Hepatocyte (in vitro differentiated cells): ENCODE measurements at regions not wholly inside any gene's neighbourhood (a gene's known extent, or its start where the extent isn't known, plus 50 kb on each side); places are given as distances from the start of the nearest gene placed in this dataset.

Experiments used
- EZH2 ChIP-seq: fragments of 200-600 bp; sonication (generic); IDR thresholded peaks from 2 replicates; pipeline ENCODE4 v1.6.1; 2016; ENCODE audit warnings: antibody characterized with exemption, mild to moderate bottlenecking, borderline replicate concordance
- EZH2phosphoT487 ChIP-seq: fragments of 200-600 bp; sonication (generic); IDR thresholded peaks from one replicate; pipeline ENCODE4 v1.6.1; 2018; ENCODE audit warnings: antibody characterized with exemption, mild to moderate bottlenecking, low read depth, moderate library complexity; ENCODE audit not compliant: unreplicated experiment, severe bottlenecking
- TF ChIP-seq, protein P1 (sequence below): fragments of 200-600 bp; sonication (generic); IDR thresholded peaks from 2 replicates; pipeline ENCODE4 v1.5.1; 2016; ENCODE audit warnings: antibody characterized with exemption, mild to moderate bottlenecking; ENCODE audit not compliant: poor library complexity

DNA sequence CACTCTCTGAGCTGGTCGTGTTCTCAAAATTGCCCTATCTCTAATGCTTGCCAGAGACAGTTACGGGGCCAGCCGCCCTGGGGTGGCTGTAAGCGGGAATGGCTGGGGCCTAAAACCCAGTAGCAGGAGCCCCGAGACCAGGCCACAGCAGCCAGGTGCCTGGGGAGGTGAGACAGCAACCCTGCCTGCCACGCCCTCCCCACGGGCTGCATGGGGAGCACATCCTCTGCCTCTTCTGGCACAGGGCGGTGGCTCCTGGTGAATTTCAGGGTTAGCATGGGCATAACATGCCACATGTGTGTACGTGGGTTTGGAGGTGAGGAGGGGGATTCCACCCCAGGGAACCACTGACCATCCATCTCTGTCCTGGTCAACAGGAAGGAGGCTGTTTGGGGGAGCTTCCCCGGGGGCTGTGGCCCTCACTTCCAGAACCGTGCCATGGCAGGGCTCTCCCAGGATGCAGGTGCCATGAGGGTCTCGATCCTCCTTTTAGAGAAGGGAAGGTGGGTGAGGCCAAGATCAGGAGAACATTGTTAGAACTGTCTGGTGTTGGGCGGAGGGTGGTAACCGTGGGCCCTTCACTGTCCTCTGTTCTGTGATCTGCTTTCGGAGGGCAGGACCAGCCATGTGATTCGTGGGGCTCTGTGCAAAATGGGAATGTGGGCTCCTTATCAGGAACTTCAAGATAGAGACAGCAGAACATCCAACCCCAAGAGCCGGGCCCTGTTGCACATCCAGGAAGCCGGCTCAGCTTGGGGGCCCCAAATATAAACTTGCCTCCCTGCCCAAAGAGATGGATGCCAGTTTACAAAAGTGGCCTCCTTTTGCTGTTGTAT is 312.2 kb upstream of the DIO3 start:
- TF ChIP-seq, protein P1, sequence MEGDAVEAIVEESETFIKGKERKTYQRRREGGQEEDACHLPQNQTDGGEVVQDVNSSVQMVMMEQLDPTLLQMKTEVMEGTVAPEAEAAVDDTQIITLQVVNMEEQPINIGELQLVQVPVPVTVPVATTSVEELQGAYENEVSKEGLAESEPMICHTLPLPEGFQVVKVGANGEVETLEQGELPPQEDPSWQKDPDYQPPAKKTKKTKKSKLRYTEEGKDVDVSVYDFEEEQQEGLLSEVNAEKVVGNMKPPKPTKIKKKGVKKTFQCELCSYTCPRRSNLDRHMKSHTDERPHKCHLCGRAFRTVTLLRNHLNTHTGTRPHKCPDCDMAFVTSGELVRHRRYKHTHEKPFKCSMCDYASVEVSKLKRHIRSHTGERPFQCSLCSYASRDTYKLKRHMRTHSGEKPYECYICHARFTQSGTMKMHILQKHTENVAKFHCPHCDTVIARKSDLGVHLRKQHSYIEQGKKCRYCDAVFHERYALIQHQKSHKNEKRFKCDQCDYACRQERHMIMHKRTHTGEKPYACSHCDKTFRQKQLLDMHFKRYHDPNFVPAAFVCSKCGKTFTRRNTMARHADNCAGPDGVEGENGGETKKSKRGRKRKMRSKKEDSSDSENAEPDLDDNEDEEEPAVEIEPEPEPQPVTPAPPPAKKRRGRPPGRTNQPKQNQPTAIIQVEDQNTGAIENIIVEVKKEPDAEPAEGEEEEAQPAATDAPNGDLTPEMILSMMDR: no peak
- TF ChIP-seq EZH2phosphoT487 (no peak), EZH2 (no peak)
